ENCODE measurements at regions not wholly inside any gene's neighbourhood (a gene's known extent, or its start where the extent isn't known, plus 50 kb on each side); places are given as distances from the start of the nearest gene placed in this dataset.
"Not testable (repeated sequence)": the region's sequence is repeated elsewhere in the genome, so short reads cannot be mapped to it uniquely, and the experiment has no call there.

DNA sequence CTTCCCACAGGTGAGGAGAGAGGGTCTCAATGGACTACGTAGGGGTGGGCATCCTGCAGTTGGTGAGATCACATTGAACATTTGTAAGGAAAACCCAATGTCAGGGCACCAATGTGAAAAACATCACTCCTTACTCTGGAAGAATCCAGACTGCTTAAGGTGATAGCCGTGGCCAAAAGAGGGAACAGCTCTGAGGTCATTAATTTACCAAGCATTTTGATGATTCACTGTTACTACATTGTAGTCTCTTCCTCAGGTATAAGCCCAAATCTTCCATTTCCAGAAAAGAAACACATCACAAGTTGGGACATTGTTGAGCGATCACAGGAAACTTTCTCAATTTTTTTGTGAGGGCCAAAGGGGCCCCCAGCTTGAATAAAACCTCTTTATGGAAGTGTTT, 61.1 kb upstream of the SPTLC3 start:
- no peaks in the 10 kb centered on the region for H3K27me3 ChIP-seq (ENCODE audit: control insufficient read depth, insufficient read depth, low read length)
- no peak for DNase-seq (ENCODE audit: low read depth in 2 of 2)
- no peaks in the 10 kb centered on the region for H3K36me3 ChIP-seq (ENCODE audit: control insufficient read depth, insufficient read depth, low read length)
- TF ChIP-seq EZH2 (IDR thresholded peaks at IDR 0.05; ENCODE audit: low read length, missing control alignments) = no peak
- TF ChIP-seq, protein P1, sequence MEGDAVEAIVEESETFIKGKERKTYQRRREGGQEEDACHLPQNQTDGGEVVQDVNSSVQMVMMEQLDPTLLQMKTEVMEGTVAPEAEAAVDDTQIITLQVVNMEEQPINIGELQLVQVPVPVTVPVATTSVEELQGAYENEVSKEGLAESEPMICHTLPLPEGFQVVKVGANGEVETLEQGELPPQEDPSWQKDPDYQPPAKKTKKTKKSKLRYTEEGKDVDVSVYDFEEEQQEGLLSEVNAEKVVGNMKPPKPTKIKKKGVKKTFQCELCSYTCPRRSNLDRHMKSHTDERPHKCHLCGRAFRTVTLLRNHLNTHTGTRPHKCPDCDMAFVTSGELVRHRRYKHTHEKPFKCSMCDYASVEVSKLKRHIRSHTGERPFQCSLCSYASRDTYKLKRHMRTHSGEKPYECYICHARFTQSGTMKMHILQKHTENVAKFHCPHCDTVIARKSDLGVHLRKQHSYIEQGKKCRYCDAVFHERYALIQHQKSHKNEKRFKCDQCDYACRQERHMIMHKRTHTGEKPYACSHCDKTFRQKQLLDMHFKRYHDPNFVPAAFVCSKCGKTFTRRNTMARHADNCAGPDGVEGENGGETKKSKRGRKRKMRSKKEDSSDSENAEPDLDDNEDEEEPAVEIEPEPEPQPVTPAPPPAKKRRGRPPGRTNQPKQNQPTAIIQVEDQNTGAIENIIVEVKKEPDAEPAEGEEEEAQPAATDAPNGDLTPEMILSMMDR (conservative IDR thresholded peaks at IDR 0.05 in 1 of 2, IDR thresholded peaks at IDR 0.05 in 1 of 2; ENCODE audit: low read depth in 1 of 2, low read length in 2 of 2) = no peak
- H3K9me3 ChIP-seq (ENCODE audit: control insufficient read depth, insufficient read depth, low read depth, low read length) = no peaks in the 10 kb centered on the region
- no peak overlapping the region for H3K9ac ChIP-seq (ENCODE audit: insufficient read depth, low read length)
- no peak overlapping the region for H3K4me3 ChIP-seq (replicated peaks in 1 of 4; ENCODE audit: control extremely low read depth in 1 of 4, insufficient read depth in 1 of 4, low read depth in 3 of 4, low read length in 4 of 4)
- no peak overlapping the region for H3K4me2 ChIP-seq (ENCODE audit: extremely low read depth, insufficient read depth, low read length)
- H3K79me2 ChIP-seq (ENCODE audit: control insufficient read depth, insufficient read depth, low read length) = no peaks in the 10 kb centered on the region
- H3K27ac ChIP-seq (ENCODE audit: insufficient read depth, low read length) = no peak overlapping the region
- no peak overlapping the region for H2AFZ ChIP-seq (ENCODE audit: low read length)
- H3K4me1 ChIP-seq (ENCODE audit: control insufficient read depth, extremely low read depth, insufficient read depth, low read length) = no peaks in the 10 kb centered on the region
- no peaks in the 10 kb centered on the region for H4K20me1 ChIP-seq (ENCODE audit: control insufficient read depth, extremely low read depth, insufficient read depth, low read length)

DNA sequence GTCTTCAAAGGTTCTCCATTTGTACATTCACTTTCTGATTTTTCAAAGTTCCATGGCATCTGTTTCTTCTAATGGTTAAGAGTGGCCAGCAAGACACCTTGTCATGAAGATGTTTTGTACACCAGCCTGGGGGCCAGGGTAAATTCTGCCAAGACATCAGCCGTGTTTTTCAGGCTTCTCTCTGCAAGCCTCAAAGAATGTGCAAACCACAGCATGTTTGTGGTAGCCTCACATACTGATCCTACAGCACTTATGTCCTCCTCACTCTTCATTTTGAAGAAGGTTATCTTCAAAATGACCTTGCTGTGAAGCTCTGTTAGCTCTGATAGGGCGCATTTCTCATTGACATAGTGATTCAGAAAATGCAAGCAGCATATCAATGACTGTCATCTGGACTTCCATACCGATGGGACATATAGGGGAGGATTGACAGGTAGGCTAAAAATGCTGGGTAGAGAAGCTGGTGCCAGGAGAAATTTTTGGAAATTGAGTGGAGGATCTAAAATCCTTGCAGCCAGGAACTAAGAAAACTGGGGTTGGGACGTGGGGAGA, 59.3 kb upstream of the SPTLC3 start:
- Histone ChIP-seq H3K4me2 (ENCODE audit: extremely low read depth, insufficient read depth, low read length) (no peak overlapping the region), H3K27ac (ENCODE audit: insufficient read depth, low read length) (no peak overlapping the region)
- DNase-seq (ENCODE audit: low read depth in 2 of 2) = peak; percentile 27 to 43

DNA sequence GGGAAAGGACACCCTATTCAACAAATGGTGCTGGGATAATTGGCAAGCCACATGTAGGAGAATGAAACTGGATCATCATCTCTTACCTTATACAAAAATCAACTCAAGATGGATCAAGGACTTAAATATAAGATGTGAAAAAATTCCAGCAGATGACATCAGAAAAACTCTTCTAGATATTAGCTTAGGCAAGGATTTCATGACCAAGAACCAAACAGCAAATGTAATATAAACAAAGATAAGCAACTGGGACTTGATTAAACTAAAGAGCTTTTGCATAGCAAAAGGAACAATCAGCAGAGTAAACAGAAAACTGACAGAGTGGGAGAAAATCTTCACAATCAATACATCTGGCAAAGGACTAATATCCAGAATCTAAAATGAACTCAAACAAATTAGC, 54.5 kb upstream of the SPTLC3 start:
- H2AFZ ChIP-seq (ENCODE audit: low read length); H3K27me3 ChIP-seq (ENCODE audit: control insufficient read depth, insufficient read depth, low read length); H3K4me3 ChIP-seq (replicated peaks in 1 of 4; ENCODE audit: control extremely low read depth in 1 of 4, insufficient read depth in 1 of 4, low read depth in 3 of 4, low read length in 4 of 4); H4K20me1 ChIP-seq (ENCODE audit: control insufficient read depth, extremely low read depth, insufficient read depth, low read length); H3K36me3 ChIP-seq (ENCODE audit: control insufficient read depth, insufficient read depth, low read length); H3K79me2 ChIP-seq (ENCODE audit: control insufficient read depth, insufficient read depth, low read length); H3K4me1 ChIP-seq (ENCODE audit: control insufficient read depth, extremely low read depth, insufficient read depth, low read length); H3K27ac ChIP-seq (ENCODE audit: insufficient read depth, low read length); H3K9ac ChIP-seq (ENCODE audit: insufficient read depth, low read length); H3K4me2 ChIP-seq (ENCODE audit: extremely low read depth, insufficient read depth, low read length); H3K9me3 ChIP-seq (ENCODE audit: control insufficient read depth, insufficient read depth, low read depth, low read length): not testable (repeated sequence)
- peak in 1 of 2 donors; percentile 20 for DNase-seq (ENCODE audit: low read depth in 2 of 2)

More for the DNA sequence above, 59.3 kb upstream of the SPTLC3 start:
- no peaks in the 10 kb centered on the region for H3K36me3 ChIP-seq (ENCODE audit: control insufficient read depth, insufficient read depth, low read length)
- no peak overlapping the region for H2AFZ ChIP-seq (ENCODE audit: low read length)
- H4K20me1 ChIP-seq (ENCODE audit: control insufficient read depth, extremely low read depth, insufficient read depth, low read length) = no peaks in the 10 kb centered on the region
- H3K9ac ChIP-seq (ENCODE audit: insufficient read depth, low read length) = no peak overlapping the region
- no peak overlapping the region for H3K4me3 ChIP-seq (replicated peaks in 1 of 4; ENCODE audit: control extremely low read depth in 1 of 4, insufficient read depth in 1 of 4, low read depth in 3 of 4, low read length in 4 of 4)
- H3K4me1 ChIP-seq (ENCODE audit: control insufficient read depth, extremely low read depth, insufficient read depth, low read length) = no peaks in the 10 kb centered on the region
- H3K27me3 ChIP-seq (ENCODE audit: control insufficient read depth, insufficient read depth, low read length) = no peaks in the 10 kb centered on the region
- no peaks in the 10 kb centered on the region for H3K79me2 ChIP-seq (ENCODE audit: control insufficient read depth, insufficient read depth, low read length)
- H3K9me3 ChIP-seq (ENCODE audit: control insufficient read depth, insufficient read depth, low read depth, low read length) = no peaks in the 10 kb centered on the region
- TF ChIP-seq EZH2 (IDR thresholded peaks at IDR 0.05; ENCODE audit: low read length, missing control alignments) = no peak
- TF ChIP-seq, protein P1 (conservative IDR thresholded peaks at IDR 0.05 in 1 of 2, IDR thresholded peaks at IDR 0.05 in 1 of 2; ENCODE audit: low read depth in 1 of 2, low read length in 2 of 2) = no peak
